C4-2B (cell line): ENCODE measurements at regions not wholly inside any gene's neighbourhood (a gene's known extent, or its start where the extent isn't known, plus 50 kb on each side); places are given as distances from the start of the nearest gene placed in this dataset.

Experiments used
- ZFX ChIP-seq: fragments of 450-650 bp; IDR thresholded peaks from 2 replicates; pipeline ENCODE4 v1.6.1; 2017
- TF ChIP-seq, protein P1 (sequence below): fragments of 450-650 bp; conservative IDR thresholded peaks from 2 replicates; pipeline ENCODE4 v1.5.1; 2017; ENCODE audit warnings: mild to moderate bottlenecking

- TF ChIP-seq, protein P1, sequence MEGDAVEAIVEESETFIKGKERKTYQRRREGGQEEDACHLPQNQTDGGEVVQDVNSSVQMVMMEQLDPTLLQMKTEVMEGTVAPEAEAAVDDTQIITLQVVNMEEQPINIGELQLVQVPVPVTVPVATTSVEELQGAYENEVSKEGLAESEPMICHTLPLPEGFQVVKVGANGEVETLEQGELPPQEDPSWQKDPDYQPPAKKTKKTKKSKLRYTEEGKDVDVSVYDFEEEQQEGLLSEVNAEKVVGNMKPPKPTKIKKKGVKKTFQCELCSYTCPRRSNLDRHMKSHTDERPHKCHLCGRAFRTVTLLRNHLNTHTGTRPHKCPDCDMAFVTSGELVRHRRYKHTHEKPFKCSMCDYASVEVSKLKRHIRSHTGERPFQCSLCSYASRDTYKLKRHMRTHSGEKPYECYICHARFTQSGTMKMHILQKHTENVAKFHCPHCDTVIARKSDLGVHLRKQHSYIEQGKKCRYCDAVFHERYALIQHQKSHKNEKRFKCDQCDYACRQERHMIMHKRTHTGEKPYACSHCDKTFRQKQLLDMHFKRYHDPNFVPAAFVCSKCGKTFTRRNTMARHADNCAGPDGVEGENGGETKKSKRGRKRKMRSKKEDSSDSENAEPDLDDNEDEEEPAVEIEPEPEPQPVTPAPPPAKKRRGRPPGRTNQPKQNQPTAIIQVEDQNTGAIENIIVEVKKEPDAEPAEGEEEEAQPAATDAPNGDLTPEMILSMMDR = no peak
- TF ChIP-seq ZFX = no peak
Observed at GRCh38 chr2:15840969-15841368, 99.4 kb upstream of the MYCN start.
